ENCODE measurements at regions not wholly inside any gene's neighbourhood (a gene's known extent, or its start where the extent isn't known, plus 50 kb on each side); places are given as distances from the start of the nearest gene placed in this dataset.
A peak's percentile ranks its signal among the peaks of the same experiment; 100 is the strongest.

GRCh38 chr12:59173695-59174094 lies 253.4 kb upstream of the LRIG3 start:
- Histone ChIP-seq H3K79me2 (ENCODE audit: low read depth) (no peaks in the 10 kb centered on the region), H3K4me3 (no peak overlapping the region), H3K4me1 (replicated peaks; ENCODE audit: insufficient read depth) (no peaks in the 10 kb centered on the region), H3K27me3 (ENCODE audit: insufficient read depth, low read depth) (no peaks in the 10 kb centered on the region), H3K36me3 (ENCODE audit: low read depth) (no peaks in the 10 kb centered on the region), H3K9me2 (ENCODE audit: insufficient read depth) (no peaks in the 10 kb centered on the region), H4K20me1 (ENCODE audit: insufficient read depth) (no peaks in the 10 kb centered on the region), H3K27ac (no peak overlapping the region), H3K9me3 (ENCODE audit: insufficient read depth, low read depth) (no peaks in the 10 kb centered on the region), H3F3A (ENCODE audit: insufficient read depth, low read depth) (no peaks in the 10 kb centered on the region), H3K4me2 (no peak overlapping the region), H2AFZ (no peak overlapping the region)
- ChIA-PET CTCF (no interaction called here), POLR2A (ENCODE audit: unreplicated experiment) (no interaction called here)
- BruUV-seq (replicated peaks), result no TSS peak
- DNase-seq, result no peak
- intact Hi-C loops (cut with micrococcal nuclease; ENCODE audit: unreplicated experiment), result no loop called here
- TF ChIP-seq EZH2 (IDR thresholded peaks at IDR 0.05; ENCODE audit: low read depth), result no peak
- no peak for TF ChIP-seq CTCF (conservative IDR thresholded peaks at IDR 0.05)

GRCh38 chr12:59168647-59169046 lies 248.3 kb upstream of the LRIG3 start:
- POLR2A ChIA-PET (ENCODE audit: unreplicated experiment), result no interaction called here
- H3K9me2 ChIP-seq (ENCODE audit: insufficient read depth), result no peaks in the 10 kb centered on the region
- no peaks in the 10 kb centered on the region; the same call in 1 of the 2 replicates for H3K9me3 ChIP-seq (ENCODE audit: insufficient read depth, low read depth)
- H3K27me3 ChIP-seq (ENCODE audit: insufficient read depth, low read depth), result no peaks in the 10 kb centered on the region
- CTCF ChIA-PET, result no interaction called here
- H3K27ac ChIP-seq, result no peak overlapping the region
- intact Hi-C loops (cut with micrococcal nuclease; ENCODE audit: unreplicated experiment), result no loop called here
- H3K79me2 ChIP-seq (ENCODE audit: low read depth), result no peaks in the 10 kb centered on the region
- H2AFZ ChIP-seq, result no peak overlapping the region
- no peaks in the 10 kb centered on the region for H3K36me3 ChIP-seq (ENCODE audit: low read depth)
- no peak for DNase-seq
- H4K20me1 ChIP-seq (ENCODE audit: insufficient read depth), result no peaks in the 10 kb centered on the region
- no peaks in the 10 kb centered on the region for H3F3A ChIP-seq (ENCODE audit: insufficient read depth, low read depth)
- H3K4me3 ChIP-seq, result no peak overlapping the region
- H3K4me1 ChIP-seq (replicated peaks; ENCODE audit: insufficient read depth), result peaks cover 23% of the 10 kb centered on the region
- H3K4me2 ChIP-seq, result no peak overlapping the region
- no TSS peak for BruUV-seq (replicated peaks)
- TF ChIP-seq EZH2 (IDR thresholded peaks at IDR 0.05; ENCODE audit: low read depth) (no peak), CTCF (conservative IDR thresholded peaks at IDR 0.05) (no peak)

- Histone ChIP-seq H3K4me2 (no peak overlapping the region), H3K36me3 (ENCODE audit: low read depth) (no peaks in the 10 kb centered on the region), H3K4me1 (replicated peaks; ENCODE audit: insufficient read depth) (peaks cover 23% of the 10 kb centered on the region), H2AFZ (0 out of 2 replicates have a peak overlapping the region, but pooled peaks have one; percentile 10), H3K27ac (no peak overlapping the region), H3K9me3 (ENCODE audit: insufficient read depth, low read depth) (no peaks in the 10 kb centered on the region; the same call in 1 of the 2 replicates), H3K9me2 (ENCODE audit: insufficient read depth) (no peaks in the 10 kb centered on the region), H4K20me1 (ENCODE audit: insufficient read depth) (no peaks in the 10 kb centered on the region), H3K79me2 (ENCODE audit: low read depth) (no peaks in the 10 kb centered on the region), H3K27me3 (ENCODE audit: insufficient read depth, low read depth) (no peaks in the 10 kb centered on the region), H3K4me3 (no peak overlapping the region), H3F3A (ENCODE audit: insufficient read depth, low read depth) (no peaks in the 10 kb centered on the region)
- DNase-seq, result no peak
- TF ChIP-seq EZH2 (IDR thresholded peaks at IDR 0.05; ENCODE audit: low read depth) (no peak), CTCF (conservative IDR thresholded peaks at IDR 0.05) (no peak)
- ChIA-PET POLR2A (ENCODE audit: unreplicated experiment) (no interaction called here), CTCF (interaction anchor here (1.1 kb wide), 1 partner anchor 13 kb away, joined by 3 read pairs; no protein-coding TSS in a partner anchor)
- BruUV-seq (replicated peaks), result no TSS peak
- intact Hi-C loops (cut with micrococcal nuclease; ENCODE audit: unreplicated experiment), result no loop called here
Observed at GRCh38 chr12:59166457-59166856, 246.2 kb upstream of the LRIG3 start.
